ENCODE measurements at regions not wholly inside any gene's neighbourhood (a gene's known extent, or its start where the extent isn't known, plus 50 kb on each side); places are given as distances from the start of the nearest gene placed in this dataset.

DNA sequence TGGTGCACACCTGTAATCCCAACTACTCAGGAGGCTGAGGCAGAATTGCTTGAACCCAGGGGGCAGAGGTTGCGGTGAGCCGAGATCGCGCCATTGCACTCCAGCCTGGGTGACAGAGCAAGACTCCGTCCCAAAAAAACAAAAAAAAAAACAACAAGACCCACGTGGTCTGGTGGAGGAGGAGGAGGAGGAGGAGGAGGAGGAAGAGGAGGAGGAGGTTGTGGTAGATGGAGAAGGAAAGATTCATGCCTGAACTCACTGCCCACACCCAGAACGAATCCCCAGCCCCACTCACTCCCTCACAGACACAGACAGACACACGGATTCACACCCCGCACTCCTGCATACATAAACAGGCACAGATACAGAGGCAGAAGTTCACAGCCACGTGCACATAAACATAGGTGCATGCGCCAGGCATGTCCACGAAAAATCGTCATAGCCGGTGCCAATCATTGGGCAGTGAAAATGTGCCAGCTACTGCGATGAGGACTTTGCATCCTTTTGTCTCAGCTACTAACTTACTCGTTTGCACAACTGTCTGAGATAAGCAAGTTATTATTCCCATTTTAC lies 138.5 kb downstream of the WSCD1 start:
- no peak for DNase-seq

- no peak for DNase-seq
These were observed 135.3 kb downstream of the WSCD1 start for GRCh38 chr17:6205525-6205924.

- no peak for DNase-seq
These were observed 134.9 kb downstream of the WSCD1 start for GRCh38 chr17:6205033-6205432.

GRCh38 chr17:6204203-6204722 lies 134.1 kb downstream of the WSCD1 start:
- DNase-seq = no peak

GRCh38 chr17:6196355-6196754 lies 126.2 kb downstream of the WSCD1 start:
- no peak for DNase-seq

- DNase-seq = no peak
These were observed 124.9 kb downstream of the WSCD1 start for GRCh38 chr17:6195123-6195522.

DNA sequence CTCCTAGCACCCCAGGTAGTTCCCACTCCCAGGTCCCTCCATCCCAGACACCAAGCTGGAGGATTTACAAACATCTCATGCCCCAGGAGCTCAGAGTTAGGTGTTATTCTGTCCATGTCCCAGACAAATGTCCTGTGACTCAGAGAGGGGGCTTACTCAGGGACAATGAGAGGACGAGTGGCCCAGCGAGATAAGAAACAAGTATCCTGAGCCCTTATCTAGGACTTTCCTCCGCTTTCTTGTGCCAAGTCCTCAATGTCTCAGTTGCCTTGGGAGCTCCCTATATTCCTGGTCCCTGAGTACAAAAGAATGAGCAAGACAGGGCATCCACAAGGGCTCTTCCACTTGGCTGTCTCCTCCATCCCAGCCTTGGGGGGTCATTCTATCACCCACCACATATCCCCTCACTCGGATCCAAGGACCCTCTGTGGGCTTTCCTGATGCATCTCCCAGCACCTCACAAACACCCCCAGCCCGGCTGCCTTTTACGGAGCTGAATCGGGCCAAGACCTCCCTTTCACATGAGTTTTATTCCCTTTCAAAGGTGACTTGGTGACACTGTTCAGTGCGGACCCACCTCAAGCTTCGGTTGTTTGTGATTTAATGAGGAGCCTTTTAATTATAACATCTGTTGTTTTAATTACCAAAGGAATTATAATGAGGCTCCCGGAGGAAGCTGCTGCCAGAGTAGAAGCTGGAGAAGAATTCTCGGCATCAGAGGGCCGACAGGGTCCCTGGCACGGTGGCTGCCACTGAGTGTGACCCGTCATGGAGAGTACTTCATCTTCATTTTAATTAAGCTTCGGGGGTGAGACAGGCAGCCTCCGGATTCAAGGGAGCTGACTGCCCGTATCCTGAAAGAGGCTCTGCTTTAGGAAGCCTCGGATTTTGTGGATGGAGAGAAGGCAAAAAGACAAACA lies 121.5 kb downstream of the WSCD1 start:
- DNase-seq = no peak

- no peak for DNase-seq
These were observed 117.7 kb downstream of the WSCD1 start for GRCh38 chr17:6187836-6188235.

GRCh38 chr17:6186998-6187397 lies 116.8 kb downstream of the WSCD1 start:
- no peak for DNase-seq

DNA sequence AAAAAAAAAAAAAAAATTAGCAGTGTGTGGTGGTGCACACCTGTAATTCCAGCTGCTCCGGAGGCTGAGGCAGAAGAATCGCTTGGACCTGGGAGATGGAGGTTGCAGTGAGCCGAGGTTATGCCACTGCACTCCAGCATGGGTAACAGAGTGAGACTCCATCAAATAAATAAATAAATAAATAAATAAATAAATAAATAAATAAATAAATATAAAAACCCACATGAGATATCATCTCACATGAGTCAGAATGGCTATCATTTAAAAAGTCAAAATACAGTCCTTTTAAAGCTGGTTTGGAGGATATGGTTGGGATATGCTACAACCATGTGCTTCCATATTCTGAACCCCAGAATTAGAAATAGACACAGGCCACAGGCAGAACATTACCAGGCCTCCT lies 114.3 kb downstream of the WSCD1 start:
- no peak for DNase-seq

GRCh38 chr17:6179017-6179416 lies 108.8 kb downstream of the WSCD1 start:
- DNase-seq = no peak

- DNase-seq = no peak
These were observed 107.9 kb downstream of the WSCD1 start for GRCh38 chr17:6177941-6178694.

All from NCI-H1694 (cell line).